Aorta (tissue), 5 donors: ENCODE measurements at regions not wholly inside any gene's neighbourhood (a gene's known extent, or its start where the extent isn't known, plus 50 kb on each side); places are given as distances from the start of the nearest gene placed in this dataset.
A peak's percentile ranks its signal among the peaks of the same experiment; 100 is the strongest.
"Not testable (repeated sequence)": the region's sequence is repeated elsewhere in the genome, so short reads cannot be mapped to it uniquely, and the experiment has no call there.

Experiments used
- ATAC-seq: fragments of 200-7000 bp; cut with Tn5 transposase; one replicate; pipeline ENCODE4 v1.9.1; 2022; ENCODE audit warnings: moderate library complexity; ENCODE audit not compliant: low FRiP score
- DNase-seq, 2 donors: peaks; one replicate each; pipeline ENCODE4 v3.0.0-alpha.2; 2020
- H3K27ac ChIP-seq, 2 donors: one replicate each; pipeline ENCODE4 v1.5.1; 2013; ENCODE audit warnings: low read length in 2 of 2, mild to moderate bottlenecking in 2 of 2, moderate library complexity in 2 of 2, control low read depth in 1 of 2, inconsistent platforms in 1 of 2, low read depth in 1 of 2
- H3K27me3 ChIP-seq, 2 donors: one replicate each; pipeline ENCODE4 v1.6.1; 2013; ENCODE audit warnings: control low read depth in 1 of 2, low read length in 1 of 2, mild to moderate bottlenecking in 1 of 2, moderate library complexity in 1 of 2; ENCODE audit not compliant: insufficient read depth in 2 of 2, control insufficient read depth in 1 of 2
- H3K36me3 ChIP-seq, 2 donors: one replicate each; pipeline ENCODE4 v1.6.1; 2013; ENCODE audit warnings: control low read depth in 1 of 2, low read length in 1 of 2, mild to moderate bottlenecking in 1 of 2; ENCODE audit not compliant: insufficient read depth in 2 of 2, control insufficient read depth in 1 of 2
- H3K4me1 ChIP-seq, 2 donors: one replicate each; pipeline ENCODE4 v1.6.1; 2013; ENCODE audit warnings: low read length in 2 of 2, control low read depth in 1 of 2, mild to moderate bottlenecking in 1 of 2, moderate library complexity in 1 of 2; ENCODE audit not compliant: insufficient read depth in 2 of 2, control insufficient read depth in 1 of 2
- H3K4me3 ChIP-seq, 2 donors: one replicate each; pipeline ENCODE4 v1.5.1; 2013; ENCODE audit warnings: low read length in 2 of 2, control low read depth in 1 of 2, mild to moderate bottlenecking in 1 of 2
- H3K9me3 ChIP-seq: one replicate; pipeline ENCODE4 v1.6.1; 2013; ENCODE audit warnings: mild to moderate bottlenecking, low read length; ENCODE audit not compliant: control insufficient read depth
- WGBS, 2 donors: extraction: QIAGEN DNeasy Blood & Tissue Kit; methylation state at CpG; one replicate each; pipeline ENCODE4 v1.1.7; 2013; 5-methylcytosine and 5-hydroxymethylcytosine counted together
- intact Hi-C, 2 donors: fragments of 100-400 bp; cut with DNase I; formaldehyde crosslinking; loops; one replicate each; pipeline versions ENCODE4 v1.14.2 to v1.15.0; 2022
- donor health status: healthy with polysubstance abuse.
- donor health status: Bipolar disorder and iron deficiency.
- donor health status: DM: no; HTN: no; CAD: no.
- donor health status: DM: no; HTN: no; CAD: no.
- donor health status: DM: yes; HTN: yes; CAD: no.

DNA sequence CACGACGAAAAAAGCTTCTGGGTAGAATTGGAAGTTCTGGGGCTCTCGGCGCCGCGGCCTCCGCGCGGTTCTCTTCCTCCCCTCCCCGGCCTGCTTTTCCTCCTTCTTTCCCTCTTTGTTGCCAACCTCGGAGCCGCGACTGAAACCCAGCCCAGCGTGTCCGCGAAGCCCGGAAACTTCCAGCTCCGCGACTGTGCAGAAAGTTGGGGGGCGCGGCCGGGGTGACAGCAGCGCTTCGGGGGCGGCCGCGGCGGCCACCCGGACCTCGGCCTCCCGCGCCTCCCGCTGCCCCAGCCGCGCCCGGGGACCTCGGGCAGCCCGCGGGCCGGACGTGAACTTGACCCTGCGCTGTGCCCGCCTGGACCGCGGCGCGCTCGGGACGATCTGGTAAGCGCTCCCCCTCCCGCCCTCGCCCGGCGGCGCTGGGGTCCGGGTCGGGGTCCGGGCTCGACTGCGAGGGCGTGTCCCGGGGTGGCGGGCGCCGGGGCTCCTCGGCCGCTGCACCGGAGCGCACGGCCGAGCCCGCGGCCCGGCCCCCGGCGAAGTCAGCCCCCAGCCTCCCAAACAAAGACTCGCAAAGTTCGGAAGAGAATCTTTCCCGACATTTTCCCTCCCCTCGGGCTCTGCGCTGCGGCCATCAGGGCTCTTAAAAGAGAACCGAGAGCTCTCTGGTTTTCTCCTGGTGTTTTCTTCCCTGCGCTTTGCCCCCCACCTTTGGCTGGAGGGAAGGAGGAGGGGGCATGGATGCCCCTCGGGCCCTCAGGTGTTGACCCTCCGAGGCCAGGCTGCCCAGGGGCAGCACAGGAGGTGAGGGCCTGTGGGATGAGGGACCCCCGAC lies 67.9 kb upstream of the WNT7B start:
- intact Hi-C loops = loop anchor here in 1 of 2 donors (5.0 kb wide), 1 partner anchor 42 kb away; no protein-coding TSS in a partner anchor
- H3K27me3 ChIP-seq = no peaks in the 10 kb centered on the region
- peak overlapping the region; percentile 37 to 73 for H3K4me3 ChIP-seq
- no peaks in the 10 kb centered on the region for H3K4me1 ChIP-seq
- peak; percentile 39 for ATAC-seq
- WGBS, 2 donors = 1 to 2% methylated on average over 57 to 87 of the region's 87 CpGs
- no peaks in the 10 kb centered on the region for H3K36me3 ChIP-seq
- DNase-seq = peak; percentile 66 to 82
- H3K27ac ChIP-seq = peak overlapping the region; percentile 77 to 83
- no peaks in the 10 kb centered on the region for H3K9me3 ChIP-seq

- DNase-seq (peak; percentile 57 to 76), ATAC-seq (peak; percentile 57)
- H3K9me3 ChIP-seq = no peaks in the 10 kb centered on the region
- H3K4me1 ChIP-seq = no peaks in the 10 kb centered on the region
- WGBS, 2 donors = 18 to 21% methylated on average over 12 of the region's 12 CpGs
- H3K27me3 ChIP-seq = no peaks in the 10 kb centered on the region
- peak overlapping the region; percentile 77 to 83 for H3K27ac ChIP-seq
- no peaks in the 10 kb centered on the region for H3K36me3 ChIP-seq
- intact Hi-C loops = loop anchor here in 1 of 2 donors (5.0 kb wide), 1 partner anchor 42 kb away; no protein-coding TSS in a partner anchor
- peak overlapping the region; percentile 37 to 73 for H3K4me3 ChIP-seq
Observed at GRCh38 chr22:46045459-46046298, 68.7 kb upstream of the WNT7B start.

DNA sequence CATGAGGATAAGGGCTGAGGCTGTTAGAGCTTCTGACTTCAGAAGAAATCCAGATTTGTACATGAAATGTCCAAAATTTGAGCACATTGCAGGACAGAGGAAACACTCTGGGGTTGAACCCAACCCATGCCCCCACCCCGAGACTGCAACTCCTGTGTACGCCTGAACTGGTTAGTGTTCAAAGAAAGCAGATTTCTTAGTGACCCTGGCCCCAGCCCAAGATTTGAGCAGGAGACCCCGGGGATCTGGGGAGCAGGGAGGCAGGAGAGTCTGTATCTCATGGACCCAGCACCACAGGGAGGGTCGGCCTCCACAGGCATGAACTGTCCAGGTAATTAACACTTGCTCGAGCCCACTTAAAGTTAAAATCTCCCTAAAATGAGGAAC lies 69.3 kb upstream of the WNT7B start:
- intact Hi-C loops = loop anchor here in 1 of 2 donors (5.0 kb wide), 1 partner anchor 41 kb away; no protein-coding TSS in a partner anchor
- Histone ChIP-seq H3K36me3 (no peaks in the 10 kb centered on the region), H3K27me3 (no peaks in the 10 kb centered on the region), H3K9me3 (no peaks in the 10 kb centered on the region), H3K27ac (peak overlapping the region; percentile 77 to 83), H3K4me3 (no peak overlapping the region), H3K4me1 (no peaks in the 10 kb centered on the region)
- ATAC-seq = no peak
- 34 to 37% methylated on average over 5 of the region's 5 CpGs for WGBS, 2 donors
- peak; percentile 48 to 74 for DNase-seq

DNA sequence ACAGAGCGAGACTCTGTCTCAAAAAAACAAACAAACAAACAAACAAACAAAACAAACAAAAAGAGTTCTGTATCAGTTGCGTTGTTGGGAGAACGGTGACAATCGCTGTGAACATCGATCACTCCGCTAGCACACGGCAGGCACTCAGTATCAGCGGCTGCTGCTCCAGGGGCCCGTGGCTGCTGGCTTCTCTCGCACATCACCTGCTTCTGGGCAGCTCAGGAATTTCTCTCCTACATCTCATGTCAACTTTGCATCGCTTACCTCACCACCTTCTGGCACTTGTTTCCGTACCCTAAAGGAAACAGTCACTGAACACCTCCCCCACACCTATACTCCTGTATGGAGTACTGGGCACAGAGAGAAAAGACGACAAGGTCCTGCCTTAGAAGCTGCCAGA lies 70.3 kb upstream of the WNT7B start:
- intact Hi-C loops = loop anchor here in 1 of 2 donors (5.0 kb wide), 1 partner anchor 40 kb away; no protein-coding TSS in a partner anchor
- ATAC-seq = no peak
- WGBS, 2 donors = 82 to 89% methylated on average over 13 of the region's 13 CpGs
- no peaks in the 10 kb centered on the region for H3K9me3 ChIP-seq
- no peaks in the 10 kb centered on the region for H3K36me3 ChIP-seq
- DNase-seq = no peak
- H3K4me1 ChIP-seq = peaks cover 0 to 1% of the 10 kb centered on the region in 2 donors
- H3K27ac ChIP-seq = peak overlapping the region in 1 of 2 donors; percentile 88
- no peaks in the 10 kb centered on the region for H3K27me3 ChIP-seq
- H3K4me3 ChIP-seq = no peak overlapping the region

- DNase-seq (peak; percentile 78 to 82), ATAC-seq (no peak)
- WGBS, 2 donors = 22 to 34% methylated on average over 14 of the region's 14 CpGs
- H3K9me3 ChIP-seq = no peaks in the 10 kb centered on the region
- no peaks in the 10 kb centered on the region for H3K27me3 ChIP-seq
- H3K36me3 ChIP-seq = no peaks in the 10 kb centered on the region
- H3K27ac ChIP-seq = peak overlapping the region in 1 of 2 donors; percentile 88
- intact Hi-C loops = loop anchor here in 1 of 2 donors (5.0 kb wide), 1 partner anchor 39 kb away; no protein-coding TSS in a partner anchor
- H3K4me3 ChIP-seq = no peak overlapping the region
- peaks cover 0 to 2% of the 10 kb centered on the region in 2 donors for H3K4me1 ChIP-seq
Observed at GRCh38 chr22:46047841-46048595, 71.1 kb upstream of the WNT7B start.

DNA sequence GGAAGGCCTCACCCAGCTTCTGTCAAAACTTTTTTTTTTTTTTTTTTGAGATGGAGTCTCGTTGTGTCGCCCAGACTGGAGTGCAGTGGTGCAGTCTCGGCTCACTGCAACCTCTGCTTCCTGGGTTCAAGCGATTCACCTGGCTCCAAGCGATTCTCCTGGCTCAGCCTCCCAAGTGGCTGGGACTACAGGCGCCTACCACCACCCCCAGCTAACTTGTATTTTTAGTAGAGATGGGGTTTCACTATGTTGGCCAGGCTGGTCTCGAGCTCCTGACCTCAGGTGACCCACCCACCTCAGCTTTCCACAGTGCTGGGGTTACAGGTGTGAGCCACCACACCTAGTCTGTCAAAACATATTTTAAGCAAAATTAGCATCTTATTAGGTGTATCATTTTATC lies 71.7 kb upstream of the WNT7B start:
- not testable (repeated sequence) for H3K27me3 ChIP-seq, H3K36me3 ChIP-seq, H3K4me3 ChIP-seq, H3K4me1 ChIP-seq, DNase-seq, H3K9me3 ChIP-seq, ATAC-seq
- intact Hi-C loops = loop anchor here in 1 of 2 donors (5.0 kb wide), 1 partner anchor 39 kb away; no protein-coding TSS in a partner anchor
- 73 to 74% methylated on average over 7 of the region's 7 CpGs for WGBS, 2 donors
- peak overlapping the region in 1 of 2 donors; percentile 8 for H3K27ac ChIP-seq

- Histone ChIP-seq H3K4me3 (no peak overlapping the region), H3K4me1 (peaks cover 0 to 2% of the 10 kb centered on the region in 2 donors), H3K9me3 (no peaks in the 10 kb centered on the region), H3K36me3 (no peaks in the 10 kb centered on the region), H3K27ac (peak overlapping the region in 1 of 2 donors; percentile 10), H3K27me3 (no peaks in the 10 kb centered on the region)
- intact Hi-C loops = loop anchor here in 1 of 2 donors (5.0 kb wide), 1 partner anchor 37 kb away; no protein-coding TSS in a partner anchor
- WGBS, 2 donors = 91 to 93% methylated on average over 14 of the region's 14 CpGs
- DNase-seq = peak; percentile 46 to 66
- ATAC-seq = no peak
Observed at GRCh38 chr22:46049726-46050450, 72.9 kb upstream of the WNT7B start.
